ENCODE measurements at regions not wholly inside any gene's neighbourhood (a gene's known extent, or its start where the extent isn't known, plus 50 kb on each side); places are given as distances from the start of the nearest gene placed in this dataset.
A peak's percentile ranks its signal among the peaks of the same experiment; 100 is the strongest.

- TF ChIP-seq CTCF (IDR thresholded peaks at IDR 0.05; ENCODE audit: low read depth, low read length, missing control alignments) = no peak
- no peak for DNase-seq (ENCODE audit: low read depth)
- H3K4me3 ChIP-seq (ENCODE audit: low read depth, low read length) = no peak overlapping the region
Observed at GRCh38 chr2:223439184-223439583, 163.0 kb downstream of the SCG2 start.

- DNase-seq (ENCODE audit: low read depth) = no peak
- no peak for TF ChIP-seq CTCF (IDR thresholded peaks at IDR 0.05; ENCODE audit: low read depth, low read length, missing control alignments)
- no peak overlapping the region for H3K4me3 ChIP-seq (ENCODE audit: low read depth, low read length)
Observed at GRCh38 chr2:223439786-223440185, 162.4 kb downstream of the SCG2 start.

- no peak overlapping the region for H3K4me3 ChIP-seq (ENCODE audit: low read depth, low read length)
- TF ChIP-seq CTCF (IDR thresholded peaks at IDR 0.05; ENCODE audit: low read depth, low read length, missing control alignments) = no peak
- DNase-seq (ENCODE audit: low read depth) = no peak
Observed at GRCh38 chr2:223442847-223443246, 159.3 kb downstream of the SCG2 start.

- H3K4me3 ChIP-seq (ENCODE audit: low read depth, low read length) = no peak overlapping the region
- no peak for DNase-seq (ENCODE audit: low read depth)
- TF ChIP-seq CTCF (IDR thresholded peaks at IDR 0.05; ENCODE audit: low read depth, low read length, missing control alignments) = no peak
Observed at GRCh38 chr2:223450246-223450645, 151.9 kb downstream of the SCG2 start.

- TF ChIP-seq CTCF (IDR thresholded peaks at IDR 0.05; ENCODE audit: low read depth, low read length, missing control alignments) = no peak
- no peak for DNase-seq (ENCODE audit: low read depth)
Observed at GRCh38 chr2:223457301-223457700, 144.9 kb downstream of the SCG2 start.

GRCh38 chr2:223459328-223459939, 142.7 kb downstream of the SCG2 start:
- TF ChIP-seq CTCF (IDR thresholded peaks at IDR 0.05; ENCODE audit: low read depth, low read length, missing control alignments) = peak; percentile 0
- no peak for DNase-seq (ENCODE audit: low read depth)
- no peak overlapping the region for H3K4me3 ChIP-seq (ENCODE audit: low read depth, low read length)

More at GRCh38 chr2:223457301-223457700, 144.9 kb downstream of the SCG2 start:
- no peak overlapping the region for H3K4me3 ChIP-seq (ENCODE audit: low read depth, low read length)

GRCh38 chr2:223460209-223460608, 142.0 kb downstream of the SCG2 start:
- H3K4me3 ChIP-seq (ENCODE audit: low read depth, low read length) = no peak overlapping the region

More at GRCh38 chr2:223460209-223460608, 142.0 kb downstream of the SCG2 start:
- DNase-seq (ENCODE audit: low read depth) = no peak
- TF ChIP-seq CTCF (IDR thresholded peaks at IDR 0.05; ENCODE audit: low read depth, low read length, missing control alignments) = no peak

Measured in GM12864 (cell line).